ENCODE measurements at regions not wholly inside any gene's neighbourhood (a gene's known extent, or its start where the extent isn't known, plus 50 kb on each side); places are given as distances from the start of the nearest gene placed in this dataset.
A peak's percentile ranks its signal among the peaks of the same experiment; 100 is the strongest.

DNA sequence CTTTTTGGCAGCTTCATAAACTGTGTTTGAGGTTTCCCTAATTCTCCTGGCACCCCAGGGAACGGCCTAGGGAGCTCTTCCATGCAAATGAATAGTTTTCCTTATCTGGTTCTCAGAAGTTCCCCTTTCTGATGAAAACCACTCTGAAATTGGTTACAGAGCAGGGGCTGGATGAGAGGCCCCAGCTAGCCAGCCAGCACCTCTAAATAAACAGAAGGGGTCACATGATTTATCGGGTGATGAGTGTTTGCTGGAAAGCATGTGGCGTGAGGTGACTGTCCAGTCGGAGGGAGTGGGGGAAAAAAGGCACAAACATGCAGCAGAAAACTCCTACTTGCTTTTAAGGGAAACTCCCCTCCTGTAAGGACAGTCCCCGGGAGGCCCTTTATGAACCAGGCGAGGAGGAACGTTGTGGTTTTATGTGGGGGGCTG is 261.2 kb upstream of the ANKRD55 start:
- ATAC-seq = peak in 7 of 8 donors; percentile 51 to 69 (median 58)
- intact Hi-C loops (cut with DNase I) = no loop called here
- Histone ChIP-seq H3K9me3 (no peaks in the 10 kb centered on the region), H3K36me3 (no peaks in the 10 kb centered on the region), H3K4me3 (no peak overlapping the region), H3K27me3 (no peaks in the 10 kb centered on the region), H3K4me1 (peaks cover 0 to 44% (median 36%) of the 10 kb centered on the region in 9 donors), H3K27ac (peak overlapping the region in 4 of 10 donors; percentile 12 to 29 (median 22))
- DNase-seq = peak in 1 of 2 donors; percentile 26
- 41 to 44% methylated on average over 7 of the region's 7 CpGs for WGBS, 2 donors
- TF ChIP-seq, protein P1, sequence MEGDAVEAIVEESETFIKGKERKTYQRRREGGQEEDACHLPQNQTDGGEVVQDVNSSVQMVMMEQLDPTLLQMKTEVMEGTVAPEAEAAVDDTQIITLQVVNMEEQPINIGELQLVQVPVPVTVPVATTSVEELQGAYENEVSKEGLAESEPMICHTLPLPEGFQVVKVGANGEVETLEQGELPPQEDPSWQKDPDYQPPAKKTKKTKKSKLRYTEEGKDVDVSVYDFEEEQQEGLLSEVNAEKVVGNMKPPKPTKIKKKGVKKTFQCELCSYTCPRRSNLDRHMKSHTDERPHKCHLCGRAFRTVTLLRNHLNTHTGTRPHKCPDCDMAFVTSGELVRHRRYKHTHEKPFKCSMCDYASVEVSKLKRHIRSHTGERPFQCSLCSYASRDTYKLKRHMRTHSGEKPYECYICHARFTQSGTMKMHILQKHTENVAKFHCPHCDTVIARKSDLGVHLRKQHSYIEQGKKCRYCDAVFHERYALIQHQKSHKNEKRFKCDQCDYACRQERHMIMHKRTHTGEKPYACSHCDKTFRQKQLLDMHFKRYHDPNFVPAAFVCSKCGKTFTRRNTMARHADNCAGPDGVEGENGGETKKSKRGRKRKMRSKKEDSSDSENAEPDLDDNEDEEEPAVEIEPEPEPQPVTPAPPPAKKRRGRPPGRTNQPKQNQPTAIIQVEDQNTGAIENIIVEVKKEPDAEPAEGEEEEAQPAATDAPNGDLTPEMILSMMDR (IDR thresholded peaks at IDR 0.05) = no peak

DNA sequence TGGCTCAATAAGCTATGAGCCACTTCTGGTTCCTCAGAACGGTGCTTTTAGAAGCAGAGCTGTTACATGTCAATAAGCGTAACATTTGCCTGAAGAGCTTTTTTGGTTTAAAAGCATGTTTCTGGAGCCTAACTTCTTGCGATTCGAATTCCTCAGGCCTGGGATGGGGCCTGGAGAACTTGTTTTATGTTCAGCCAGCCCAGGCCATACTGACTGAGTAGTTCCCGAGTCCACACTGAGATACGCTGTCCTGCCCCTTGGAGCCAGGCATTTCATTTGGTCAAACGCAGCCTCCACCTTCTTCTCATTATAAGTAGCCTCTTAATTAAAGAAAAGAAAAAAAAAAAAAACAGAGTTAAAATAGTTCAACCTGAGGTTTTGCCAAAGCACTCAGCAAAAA is 260.6 kb upstream of the ANKRD55 start:
- Histone ChIP-seq H3K4me1 (peaks cover 0 to 40% (median 33%) of the 10 kb centered on the region in 9 donors), H3K27me3 (no peaks in the 10 kb centered on the region), H3K9me3 (no peaks in the 10 kb centered on the region), H3K36me3 (no peaks in the 10 kb centered on the region), H3K4me3 (no peak overlapping the region), H3K27ac (peak overlapping the region in 3 of 10 donors; percentile 16 to 29 (median 27))
- 88 to 94% methylated on average over 7 of the region's 7 CpGs for WGBS, 2 donors
- TF ChIP-seq, protein P1 (IDR thresholded peaks at IDR 0.05) = no peak
- DNase-seq (no peak), ATAC-seq (no peak)
- intact Hi-C loops (cut with DNase I) = no loop called here

DNA sequence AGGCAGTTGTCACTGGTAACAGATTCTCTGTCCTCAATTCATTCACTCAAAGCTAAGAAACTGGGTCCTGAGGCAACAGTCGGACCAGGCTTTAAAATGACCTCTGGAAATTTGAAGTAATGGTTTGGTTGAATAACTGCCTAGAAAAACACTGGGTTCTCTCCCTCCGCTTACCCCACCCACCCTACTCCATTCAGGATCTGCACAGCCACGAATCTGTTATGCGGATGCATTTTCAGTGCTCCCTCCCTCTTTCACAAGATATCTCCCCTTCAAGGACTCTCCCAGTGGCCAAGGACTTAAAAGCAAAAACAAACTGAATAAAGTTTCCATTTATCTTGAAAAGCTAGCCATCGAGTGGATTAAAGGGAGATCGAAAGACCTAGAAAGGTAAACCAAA is 260.2 kb upstream of the ANKRD55 start:
- peaks cover 0 to under 1% (median 0%) of the 10 kb centered on the region in 11 donors for H3K9me3 ChIP-seq
- H3K4me3 ChIP-seq = no peak overlapping the region
- peaks cover 0 to 40% (median 31%) of the 10 kb centered on the region in 9 donors for H3K4me1 ChIP-seq
- TF ChIP-seq, protein P1 (IDR thresholded peaks at IDR 0.05) = no peak
- H3K36me3 ChIP-seq = no peaks in the 10 kb centered on the region
- no peaks in the 10 kb centered on the region for H3K27me3 ChIP-seq
- peak overlapping the region in 1 of 10 donors; percentile 27 for H3K27ac ChIP-seq
- ATAC-seq (no peak), DNase-seq (no peak)
- intact Hi-C loops (cut with DNase I) = no loop called here
- 86 to 88% methylated on average over 6 of the region's 6 CpGs for WGBS, 2 donors

DNA sequence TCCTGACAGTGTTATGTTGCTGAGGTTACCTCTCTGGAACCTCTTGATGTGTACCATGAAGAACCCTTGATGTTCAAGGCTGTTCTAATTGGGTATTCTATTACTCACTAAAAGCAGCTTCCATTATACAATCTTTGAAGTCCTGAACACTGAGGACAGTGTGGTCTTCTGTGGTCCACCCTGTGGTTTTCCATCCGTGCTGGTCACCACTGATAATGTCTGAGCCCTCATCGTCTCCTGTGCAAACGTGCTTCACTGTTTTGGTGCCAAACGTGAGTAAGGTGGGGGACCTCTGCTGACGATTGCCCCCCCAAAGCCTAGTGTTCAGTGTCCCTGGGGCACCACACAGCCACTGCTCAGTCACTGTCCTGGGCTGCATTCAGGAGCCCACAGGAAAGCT is 259.7 kb upstream of the ANKRD55 start:
- H3K4me3 ChIP-seq = no peak overlapping the region
- DNase-seq (no peak), ATAC-seq (no peak)
- intact Hi-C loops (cut with DNase I) = no loop called here
- H3K4me1 ChIP-seq = peaks cover 0 to 40% (median 31%) of the 10 kb centered on the region in 9 donors
- no peaks in the 10 kb centered on the region for H3K27me3 ChIP-seq
- no peaks in the 10 kb centered on the region for H3K36me3 ChIP-seq
- H3K9me3 ChIP-seq = peaks cover 0 to 6% (median 0%) of the 10 kb centered on the region in 11 donors
- no peak overlapping the region for H3K27ac ChIP-seq
- WGBS, 2 donors = 89 to 97% methylated on average over 5 of the region's 5 CpGs
- TF ChIP-seq, protein P1 (IDR thresholded peaks at IDR 0.05) = no peak

All from heart right ventricle (tissue), 16 donors.